Astrocyte of the cerebellum (primary cell): ENCODE measurements at regions not wholly inside any gene's neighbourhood (a gene's known extent, or its start where the extent isn't known, plus 50 kb on each side); places are given as distances from the start of the nearest gene placed in this dataset.
"Not testable (repeated sequence)": the region's sequence is repeated elsewhere in the genome, so short reads cannot be mapped to it uniquely, and the experiment has no call there.

ENCODE experiments used
- DNase-seq: peaks from one replicate; pipeline ENCODE4 v3.0.0-alpha.2; 2011; ENCODE audit warnings: low read depth
- H3K4me3 ChIP-seq: 2 replicates; pipeline ENCODE4 v1.5.1; 2011; ENCODE audit warnings: mild to moderate bottlenecking, low read depth, low read length, moderate library complexity
- in situ Hi-C: cut with HindIII; loops from 2 replicates; pipeline ENCODE4 v1.10.0; 2017; ENCODE audit warnings: low sequenced_read_pairs
- TF ChIP-seq, protein P1 (sequence below): IDR thresholded peaks from 2 replicates; pipeline ENCODE4 v1.5.1; 2012; ENCODE audit warnings: low read length, low read depth, moderate library complexity, mild to moderate bottlenecking; ENCODE audit errors: missing control alignments

DNA sequence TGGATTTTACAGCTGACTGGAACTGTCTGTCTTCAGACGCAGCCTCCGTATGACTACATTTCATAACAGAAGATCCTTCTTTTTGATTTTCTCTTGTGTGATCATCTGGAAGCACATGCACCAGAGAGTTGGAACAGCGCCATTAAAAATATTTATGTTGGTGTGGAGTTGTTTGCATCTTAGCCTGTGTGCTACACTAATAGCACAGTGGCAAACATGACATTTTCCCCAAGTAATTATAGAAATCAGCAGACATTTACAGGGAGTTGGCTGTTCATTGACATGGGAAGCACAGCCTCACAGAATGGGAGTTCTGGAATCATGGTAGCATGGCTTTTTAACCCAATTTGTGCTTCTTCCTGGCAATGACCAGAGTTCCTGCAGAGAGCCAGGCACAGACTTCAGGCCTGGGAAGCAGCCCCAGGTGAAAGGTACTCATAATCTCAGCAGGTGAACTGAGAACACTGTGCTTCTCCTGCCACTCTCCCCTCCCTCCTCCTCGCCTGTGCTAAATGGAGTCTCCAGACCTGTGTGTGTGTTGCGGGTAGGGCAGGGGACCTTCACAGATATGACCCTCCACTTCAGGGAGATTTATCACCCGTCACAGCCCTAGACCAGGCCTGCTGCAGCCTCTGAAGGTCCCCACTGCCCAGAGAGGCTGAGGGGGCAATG is 82.8 kb upstream of the PLET1 start:
- TF ChIP-seq, protein P1, sequence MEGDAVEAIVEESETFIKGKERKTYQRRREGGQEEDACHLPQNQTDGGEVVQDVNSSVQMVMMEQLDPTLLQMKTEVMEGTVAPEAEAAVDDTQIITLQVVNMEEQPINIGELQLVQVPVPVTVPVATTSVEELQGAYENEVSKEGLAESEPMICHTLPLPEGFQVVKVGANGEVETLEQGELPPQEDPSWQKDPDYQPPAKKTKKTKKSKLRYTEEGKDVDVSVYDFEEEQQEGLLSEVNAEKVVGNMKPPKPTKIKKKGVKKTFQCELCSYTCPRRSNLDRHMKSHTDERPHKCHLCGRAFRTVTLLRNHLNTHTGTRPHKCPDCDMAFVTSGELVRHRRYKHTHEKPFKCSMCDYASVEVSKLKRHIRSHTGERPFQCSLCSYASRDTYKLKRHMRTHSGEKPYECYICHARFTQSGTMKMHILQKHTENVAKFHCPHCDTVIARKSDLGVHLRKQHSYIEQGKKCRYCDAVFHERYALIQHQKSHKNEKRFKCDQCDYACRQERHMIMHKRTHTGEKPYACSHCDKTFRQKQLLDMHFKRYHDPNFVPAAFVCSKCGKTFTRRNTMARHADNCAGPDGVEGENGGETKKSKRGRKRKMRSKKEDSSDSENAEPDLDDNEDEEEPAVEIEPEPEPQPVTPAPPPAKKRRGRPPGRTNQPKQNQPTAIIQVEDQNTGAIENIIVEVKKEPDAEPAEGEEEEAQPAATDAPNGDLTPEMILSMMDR: no peak
- DNase-seq: no peak
- in situ Hi-C loops: no loop called here
- no peak overlapping the region for H3K4me3 ChIP-seq

DNA sequence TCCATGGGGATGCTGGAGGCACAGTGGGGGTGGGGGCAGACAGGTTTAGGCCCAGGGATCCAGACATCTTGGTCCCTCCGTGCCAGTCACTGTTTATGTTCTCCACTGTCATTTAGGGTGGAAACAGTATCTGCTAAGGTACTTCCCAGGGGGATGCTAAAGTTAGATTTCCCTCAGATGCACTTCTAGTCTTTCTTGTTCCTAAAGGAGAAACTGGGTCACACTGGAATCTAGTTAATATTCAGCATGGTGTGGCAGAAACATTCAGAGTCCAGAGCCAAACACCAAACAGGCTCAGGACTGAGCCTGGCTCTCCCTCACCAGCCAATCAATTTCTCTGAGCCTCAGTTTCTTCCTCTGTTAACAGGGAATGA is 83.4 kb upstream of the PLET1 start:
- in situ Hi-C loops: no loop called here
- no peak for DNase-seq
- H3K4me3 ChIP-seq: no peak overlapping the region
- TF ChIP-seq, protein P1: no peak

DNA sequence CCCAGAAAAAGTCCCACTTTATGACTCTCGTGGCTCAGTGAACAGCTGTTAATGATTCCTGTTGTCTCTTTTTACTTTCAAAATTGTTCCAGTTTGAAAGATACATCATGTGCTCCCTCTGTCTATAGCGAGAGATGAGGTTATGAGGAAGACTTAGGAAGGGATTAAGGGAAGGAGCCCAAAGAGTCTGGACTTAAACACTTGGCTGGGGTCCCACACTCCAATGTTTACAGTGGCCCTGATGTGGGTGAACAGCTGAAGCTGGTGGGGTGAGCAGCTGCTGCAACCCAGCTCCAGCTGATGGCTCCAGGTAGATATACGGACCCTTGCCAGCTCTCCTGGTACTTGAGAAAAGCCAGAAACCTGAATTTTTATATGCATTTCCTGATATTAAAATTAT is 84.5 kb upstream of the PLET1 start:
- no peak overlapping the region for H3K4me3 ChIP-seq
- no peak for DNase-seq
- TF ChIP-seq, protein P1: no peak
- in situ Hi-C loops: no loop called here

DNA sequence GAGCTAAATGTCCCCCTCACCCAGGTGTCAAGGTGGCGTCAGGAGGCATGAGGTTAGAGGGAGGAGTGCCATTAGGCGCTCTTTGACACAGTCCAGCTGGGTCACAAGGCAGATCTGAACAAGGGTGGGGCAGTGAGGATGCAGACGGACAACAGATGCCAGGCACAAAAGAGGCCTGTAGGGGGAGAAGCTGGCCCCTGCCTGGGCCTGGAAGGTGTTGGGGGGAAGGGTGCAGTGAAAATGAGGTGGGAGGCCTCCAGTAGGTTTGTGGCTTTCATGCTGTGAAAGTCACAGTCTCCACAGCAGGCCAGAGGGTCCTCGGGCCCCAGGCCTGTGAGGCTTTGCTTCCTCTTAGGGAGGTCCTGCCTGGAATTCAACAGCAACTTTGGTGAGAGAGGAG is 85.0 kb upstream of the PLET1 start:
- DNase-seq: no peak
- no peak overlapping the region for H3K4me3 ChIP-seq
- TF ChIP-seq, protein P1: no peak
- in situ Hi-C loops: no loop called here

DNA sequence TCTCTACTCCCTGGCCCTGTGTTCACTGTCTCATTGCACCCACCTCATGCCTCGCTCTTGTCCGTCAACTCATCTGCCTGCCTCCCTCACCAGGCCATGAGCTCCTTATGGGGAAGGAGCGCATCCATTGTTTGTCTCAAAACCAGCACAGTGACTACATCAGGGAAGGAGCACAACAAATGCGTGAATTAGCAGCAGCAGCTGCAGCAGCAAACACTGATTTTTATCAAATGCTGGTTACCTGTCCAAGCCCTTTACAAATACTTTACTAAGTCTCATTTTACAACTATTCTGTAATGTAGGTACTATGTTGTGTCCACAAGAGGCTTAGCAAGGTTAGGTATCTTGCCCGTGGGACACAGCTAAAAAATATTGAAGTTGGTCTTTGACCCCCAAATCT is 85.9 kb upstream of the PLET1 start:
- in situ Hi-C loops: no loop called here
- no peak for DNase-seq
- TF ChIP-seq, protein P1: no peak
- no peak overlapping the region for H3K4me3 ChIP-seq

DNA sequence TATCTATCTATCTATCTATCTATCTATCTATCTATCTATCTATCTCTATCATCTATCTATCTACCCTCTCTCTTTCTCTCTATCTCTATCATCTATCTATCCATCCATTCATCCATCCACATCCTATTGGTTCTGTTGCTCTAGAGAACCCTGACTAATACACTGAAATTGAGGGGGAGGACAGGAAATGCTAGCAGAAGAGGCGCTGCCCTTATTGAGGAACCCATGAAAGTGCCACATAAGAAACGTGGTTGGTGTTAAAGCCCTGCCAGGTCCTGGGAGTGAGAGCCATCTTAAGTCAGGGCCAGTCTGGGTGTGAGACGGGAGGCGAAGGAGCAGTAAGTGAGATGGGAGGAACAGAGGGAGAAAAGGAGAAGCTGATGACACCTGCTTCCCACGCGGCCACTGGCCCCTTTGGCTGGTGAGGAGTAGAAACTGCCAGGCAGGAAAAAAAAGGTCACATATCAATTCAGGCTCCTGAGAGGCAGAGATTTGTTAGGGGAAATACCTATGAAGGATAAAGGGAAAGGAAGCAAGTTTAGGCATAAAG is 87.9 kb upstream of the PLET1 start:
- H3K4me3 ChIP-seq: no peak overlapping the region
- in situ Hi-C loops: no loop called here
- DNase-seq: no peak
- TF ChIP-seq, protein P1: no peak

DNA sequence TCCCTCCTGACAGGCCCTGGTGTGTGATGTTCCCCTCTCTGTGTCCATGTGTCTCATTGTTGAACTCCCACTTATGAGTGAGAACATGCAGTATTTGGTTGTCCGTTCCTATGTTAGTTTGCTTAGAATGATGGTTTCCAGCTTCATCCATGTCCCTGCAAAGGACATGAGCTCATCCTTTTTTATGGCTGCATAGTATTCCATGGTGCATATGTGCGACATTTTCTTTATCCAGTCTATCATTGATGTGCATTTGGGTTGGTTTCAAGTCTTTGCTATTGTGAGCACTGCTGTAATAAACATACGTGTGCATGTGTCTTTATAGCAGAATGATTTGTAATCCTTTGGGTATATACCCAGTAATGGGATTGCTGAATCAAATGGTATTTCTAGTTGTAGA is 90.8 kb upstream of the PLET1 start:
- DNase-seq, H3K4me3 ChIP-seq, in situ Hi-C loops: not testable (repeated sequence)
